ENCODE measurements at regions not wholly inside any gene's neighbourhood (a gene's known extent, or its start where the extent isn't known, plus 50 kb on each side); places are given as distances from the start of the nearest gene placed in this dataset.

GRCh38 chr2:16244966-16245320 lies 304.6 kb downstream of the MYCN start:
- H3K23ac ChIP-seq (ENCODE audit: insufficient read length, low read depth, low read length) = no peak overlapping the region
- no peak overlapping the region for H3K56ac ChIP-seq (ENCODE audit: insufficient read length, low read depth, low read length)
- H4K5ac ChIP-seq (ENCODE audit: insufficient read length, low read depth, low read length) = no peak overlapping the region
- H2AK5ac ChIP-seq (ENCODE audit: insufficient read length, low read length) = no peak overlapping the region
- no peak for DNase-seq
- no peaks in the 10 kb centered on the region for H4K20me1 ChIP-seq (ENCODE audit: control insufficient read depth, insufficient read depth, insufficient read length)
- H3T11ph ChIP-seq (ENCODE audit: low read length) = no peak overlapping the region
- no peak overlapping the region for H4K8ac ChIP-seq (replicated peaks; ENCODE audit: insufficient read length, low read depth, low read length)
- H3K4ac ChIP-seq (ENCODE audit: low read depth, low read length) = no peak overlapping the region
- H2BK5ac ChIP-seq (ENCODE audit: insufficient read length, low read length) = no peak overlapping the region
- H3K27me3 ChIP-seq (ENCODE audit: insufficient read depth, low read length) = no peaks in the 10 kb centered on the region
- no CpG with 5 or more reads among the region's 5 CpGs for WGBS (ENCODE audit: extremely low coverage, insufficient read length, low lambda C conversion rate)
- H3K23me2 ChIP-seq (ENCODE audit: insufficient read length, low read depth, low read length, poor library complexity, severe bottlenecking) = no peaks in the 10 kb centered on the region
- no peak overlapping the region for H2AFZ ChIP-seq (ENCODE audit: low read length)
- no peaks in the 10 kb centered on the region for H3K9me3 ChIP-seq (ENCODE audit: control insufficient read depth, low read depth, low read length)
- H2BK120ac ChIP-seq (ENCODE audit: low read depth, low read length, poor library complexity, severe bottlenecking) = no peak overlapping the region
- H3K79me2 ChIP-seq (ENCODE audit: insufficient read depth, low read length) = no peaks in the 10 kb centered on the region; the same call in 1 of the 2 replicates
- no peak for TF ChIP-seq CTCF (conservative IDR thresholded peaks at IDR 0.05)
- H3K4me1 ChIP-seq (ENCODE audit: insufficient read depth, low read length) = no peaks in the 10 kb centered on the region; the same call in 1 of the 2 replicates
- no peak overlapping the region for H3K4me2 ChIP-seq (ENCODE audit: insufficient read depth, insufficient read length, low read length)
- no peak overlapping the region for H2BK12ac ChIP-seq (ENCODE audit: insufficient read length, low read depth, low read length)
- H3K27ac Mint-ChIP-seq = no peak overlapping the region
- H3K9me3 Mint-ChIP-seq = no peaks in the 10 kb centered on the region; a peak in 1 of 5 replicates
- H3K9ac ChIP-seq (ENCODE audit: extremely low read depth, insufficient read length, low read length) = no peak overlapping the region
- no peak overlapping the region for H3K4me3 Mint-ChIP-seq
- no peak overlapping the region for H2BK15ac ChIP-seq (ENCODE audit: low read depth, low read length)
- H3K36me3 Mint-ChIP-seq (ENCODE audit: insufficient read depth in 1 of 3, low read depth in 3 of 3) = no peaks in the 10 kb centered on the region
- H3K27ac ChIP-seq (ENCODE audit: insufficient read length, low read depth, low read length) = no peak overlapping the region
- no peak overlapping the region for H2BK20ac ChIP-seq (ENCODE audit: low read depth, low read length, poor library complexity, severe bottlenecking)
- H4K91ac ChIP-seq (ENCODE audit: insufficient read length, low read depth, low read length) = no peak overlapping the region
- no peak overlapping the region for H3K14ac ChIP-seq (ENCODE audit: insufficient read depth, low read length)
- peaks cover 6% of the 10 kb centered on the region; the same call in 1 of the 2 replicates for H3K27me3 Mint-ChIP-seq (ENCODE audit: low read depth)
- H3K18ac ChIP-seq (ENCODE audit: insufficient read length, low read depth, low read length) = no peak overlapping the region
- H3K79me1 ChIP-seq (ENCODE audit: insufficient read depth, low read depth, low read length, poor library complexity, severe bottlenecking) = no peaks in the 10 kb centered on the region
- H3K4me1 Mint-ChIP-seq = peaks cover 17 to 24% of the 10 kb centered on the region in 2 experiments

Measured in H9 (cell line).